GM21717 (cell line): ENCODE measurements at regions not wholly inside any gene's neighbourhood (a gene's known extent, or its start where the extent isn't known, plus 50 kb on each side); places are given as distances from the start of the nearest gene placed in this dataset.

Experiments used
- ATAC-seq: cut with Tn5 transposase; IDR thresholded peaks from one replicate; pipeline ENCODE4 v1.9.1; 2021; ENCODE audit warnings: mild to moderate bottlenecking, moderate library complexity; ENCODE audit not compliant: unreplicated experiment

GRCh38 chr7:16320099-16320660, 101.2 kb downstream of the CRPPA start:
- ATAC-seq: no peak

DNA sequence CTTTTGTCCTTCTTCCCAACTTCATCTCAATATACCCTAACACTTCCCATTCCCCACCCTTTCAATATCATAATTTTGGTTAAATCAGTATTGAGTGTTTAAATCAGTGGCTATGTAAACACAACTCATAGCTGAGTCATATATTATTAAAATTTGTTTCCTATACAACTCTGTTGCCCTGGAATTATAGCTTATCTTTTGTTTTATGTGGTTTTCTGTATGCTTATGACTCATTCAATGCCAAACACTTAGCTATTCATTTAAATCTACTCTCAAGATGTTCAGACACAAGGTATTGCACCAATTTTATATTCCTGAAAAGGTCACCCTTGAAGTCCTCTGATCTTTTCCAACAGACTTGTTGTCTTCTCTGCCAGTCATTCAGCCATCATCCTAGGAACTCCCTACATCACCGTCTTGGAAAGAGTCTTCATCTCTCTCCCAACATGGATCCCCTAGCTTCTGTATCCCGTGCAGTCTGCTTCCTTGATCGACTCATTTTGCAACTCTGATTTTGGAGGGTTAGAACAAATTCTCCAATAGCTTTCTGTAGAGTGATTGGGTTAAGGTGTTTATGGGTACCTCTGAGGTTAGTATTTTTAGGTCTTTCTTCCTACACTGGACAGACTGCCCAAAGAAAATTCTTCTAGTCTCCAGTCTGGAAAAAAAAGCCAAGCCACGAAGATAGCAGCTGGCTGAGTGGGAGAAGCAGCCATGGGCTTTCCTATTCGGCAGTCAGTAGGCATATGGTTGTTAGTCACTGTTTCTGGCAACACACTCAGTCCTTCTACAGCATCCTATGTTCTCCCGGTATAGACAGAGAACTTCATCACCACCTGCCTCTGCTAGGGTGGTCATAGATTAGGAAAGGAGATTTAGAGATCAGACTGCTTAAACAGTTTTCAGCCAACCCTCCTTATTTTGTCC, 102.1 kb downstream of the CRPPA start:
- no peak for ATAC-seq

DNA sequence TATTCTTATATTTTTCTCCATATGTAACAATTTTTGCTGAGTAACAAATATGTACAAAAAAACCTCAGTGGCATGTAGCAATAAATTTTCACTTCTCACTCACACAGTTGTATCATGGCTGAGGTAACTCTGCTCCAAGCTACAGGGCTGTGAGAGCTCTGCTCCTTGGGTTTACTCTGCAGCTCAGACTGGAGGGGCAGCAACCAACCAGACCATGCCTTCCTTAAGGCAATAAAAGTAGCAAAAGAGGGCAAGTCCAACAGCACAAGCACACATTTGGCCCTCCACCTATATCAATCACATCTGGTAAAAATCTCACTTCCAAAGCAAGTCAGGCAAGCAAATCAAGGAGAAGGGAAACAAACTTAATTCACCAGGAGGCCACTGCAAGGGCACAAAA, 102.9 kb downstream of the CRPPA start:
- no peak for ATAC-seq

GRCh38 chr7:16317406-16317805, 103.9 kb downstream of the CRPPA start:
- ATAC-seq: no peak

- ATAC-seq: no peak
Measured at GRCh38 chr7:16315280-16315679, 106.1 kb downstream of the CRPPA start.

- ATAC-seq: no peak
Measured at GRCh38 chr7:16309129-16309528, 112.2 kb downstream of the CRPPA start.

DNA sequence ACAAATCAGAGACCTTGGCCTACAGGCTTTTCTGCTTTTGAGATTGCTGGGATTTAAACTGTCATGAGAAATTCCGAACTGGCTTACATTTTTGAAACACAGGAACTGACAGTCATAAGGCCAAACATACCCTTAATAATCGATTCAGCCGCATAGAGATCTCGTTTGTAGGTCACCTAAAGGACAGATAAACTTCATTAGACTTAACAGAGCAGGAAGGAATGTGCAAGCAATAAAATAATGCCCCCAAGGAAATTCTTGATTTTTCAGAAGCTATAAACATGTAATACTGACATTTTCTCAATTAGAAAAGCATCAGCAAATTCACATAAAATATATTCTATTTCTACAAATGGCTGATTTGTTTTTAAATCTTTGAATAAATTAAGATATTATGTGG, 120.0 kb downstream of the CRPPA start:
- ATAC-seq: no peak

- no peak for ATAC-seq
Measured at GRCh38 chr7:16300361-16300895, 120.9 kb downstream of the CRPPA start.

- no peak for ATAC-seq
Measured at GRCh38 chr7:16299853-16300252, 121.5 kb downstream of the CRPPA start.

DNA sequence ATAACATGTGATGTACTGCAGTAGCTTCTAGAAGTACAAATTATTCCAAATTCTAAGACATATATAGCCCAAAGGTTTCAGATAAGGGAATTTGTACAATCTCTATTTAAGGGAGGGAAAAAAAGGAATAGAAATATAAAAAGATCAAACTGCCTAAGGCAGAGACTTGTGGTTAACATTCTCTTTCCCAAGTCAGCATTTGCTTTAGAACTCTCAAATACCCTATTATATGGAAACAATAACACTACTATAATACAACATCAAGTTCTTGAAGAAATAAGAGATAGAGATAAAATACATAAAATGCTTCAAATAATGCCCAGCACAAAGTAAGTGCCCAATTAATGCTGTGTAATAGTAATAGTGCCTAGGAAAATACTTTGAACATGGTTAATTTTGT, 123.1 kb downstream of the CRPPA start:
- ATAC-seq: no peak

- no peak for ATAC-seq
Measured at GRCh38 chr7:16295558-16295957, 125.8 kb downstream of the CRPPA start.

GRCh38 chr7:16293669-16294425, 127.5 kb downstream of the CRPPA start:
- ATAC-seq: no peak

DNA sequence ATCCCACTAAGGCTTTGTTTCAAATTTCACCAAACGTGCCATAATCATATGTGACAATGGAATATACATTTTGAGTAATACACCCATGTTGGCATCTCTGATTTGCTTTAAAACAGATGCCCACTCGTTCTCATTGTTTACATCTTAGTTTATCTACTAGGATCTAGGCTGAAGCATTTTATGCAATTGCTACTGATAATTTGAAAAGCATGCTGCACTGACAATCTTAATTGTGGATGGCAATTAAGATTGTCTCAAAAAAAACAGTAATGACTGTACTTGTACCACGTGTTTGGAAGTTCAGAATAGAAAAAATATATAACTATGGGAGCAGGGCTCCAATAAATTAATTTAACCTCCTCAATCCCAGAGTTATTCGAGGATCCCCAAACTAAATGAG, 136.8 kb downstream of the CRPPA start:
- no peak for ATAC-seq

DNA sequence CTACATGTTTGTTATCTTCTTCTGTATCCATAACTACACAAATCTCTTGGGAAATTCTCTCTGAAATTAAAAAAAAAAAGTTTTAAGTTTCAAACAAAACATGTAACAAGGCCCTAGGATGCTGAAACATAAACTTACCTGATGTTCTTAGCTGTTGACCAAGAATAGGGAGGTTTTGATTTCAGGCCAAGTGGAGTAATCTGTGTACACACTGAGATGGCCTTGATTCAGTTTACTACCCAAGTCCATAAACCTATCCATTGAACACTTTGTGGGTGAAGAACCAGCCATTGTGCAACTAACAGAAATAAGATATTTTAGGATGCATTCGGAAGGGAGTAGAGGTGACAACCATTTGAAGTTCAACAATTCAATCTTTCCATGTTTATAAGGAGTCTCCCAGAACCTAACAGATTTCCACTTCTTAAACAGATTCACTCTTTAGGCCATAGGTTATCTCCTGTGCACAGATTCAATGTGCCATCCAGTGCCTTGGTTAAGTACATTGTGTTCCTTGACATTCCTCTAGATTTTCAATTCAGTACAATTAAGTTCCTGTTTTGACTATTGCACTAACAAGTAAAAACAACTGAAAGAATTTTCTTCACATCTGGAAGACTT, 143.1 kb downstream of the CRPPA start:
- no peak for ATAC-seq

- no peak for ATAC-seq
Measured at GRCh38 chr7:16271990-16272665, 149.2 kb downstream of the CRPPA start.

GRCh38 chr7:16271355-16271915, 149.9 kb downstream of the CRPPA start:
- ATAC-seq: no peak

GRCh38 chr7:16270844-16271243, 150.5 kb downstream of the CRPPA start:
- no peak for ATAC-seq

- ATAC-seq: no peak
Measured at GRCh38 chr7:16268821-16269768, 152.2 kb downstream of the CRPPA start.
